GM23338 (cell line): ENCODE measurements at regions not wholly inside any gene's neighbourhood (a gene's known extent, or its start where the extent isn't known, plus 50 kb on each side); places are given as distances from the start of the nearest gene placed in this dataset.

Experiments
- ATAC-seq: fragments of 200-7000 bp; cut with Tn5 transposase; 3 replicates; pipeline ENCODE4 v1.9.1; 2020
- DNase-seq: peaks from one replicate; pipeline ENCODE4 v3.0.0-alpha.2; 2015; ENCODE audit warnings: low spot score
- H2AFZ ChIP-seq: fragments of 200-600 bp; sonication (generic); 2 replicates; pipeline ENCODE4 v1.8.0; 2016; ENCODE audit warnings: antibody characterized with exemption, mild to moderate bottlenecking, moderate library complexity
- H3F3A ChIP-seq: fragments of 200-600 bp; sonication (generic); replicated peaks from 2 replicates; pipeline ENCODE4 v1.8.0; 2017; ENCODE audit warnings: antibody characterized with exemption, mixed run types, low read depth
- H3K27ac ChIP-seq: fragments of 200-600 bp; sonication (generic); 2 replicates; pipeline ENCODE4 v1.6.1; 2016; ENCODE audit warnings: low read depth
- H3K27me3 ChIP-seq: fragments of 200-600 bp; sonication (generic); 2 replicates; pipeline ENCODE4 v1.8.0; 2016; ENCODE audit warnings: mild to moderate bottlenecking, mixed run types, moderate library complexity; ENCODE audit not compliant: insufficient read depth
- H3K36me3 ChIP-seq: fragments of 200-600 bp; sonication (generic); 2 replicates; pipeline ENCODE4 v1.8.0; 2016; ENCODE audit warnings: mild to moderate bottlenecking; ENCODE audit not compliant: insufficient read depth
- H3K4me1 ChIP-seq: fragments of 200-600 bp; sonication (generic); 2 replicates; pipeline ENCODE4 v1.8.0; 2016; ENCODE audit warnings: mild to moderate bottlenecking, moderate library complexity; ENCODE audit not compliant: insufficient read depth
- H3K4me2 ChIP-seq: fragments of 200-600 bp; sonication (generic); 2 replicates; pipeline ENCODE4 v1.7.1; 2017; ENCODE audit warnings: mixed run types
- H3K4me3 ChIP-seq: fragments of 200-600 bp; sonication (generic); 2 replicates; pipeline ENCODE4 v1.6.1; 2016; ENCODE audit warnings: mixed run types
- H3K79me2 ChIP-seq: fragments of 200-600 bp; sonication (generic); replicated peaks from 2 replicates; pipeline ENCODE4 v1.8.0; 2017; ENCODE audit warnings: mild to moderate bottlenecking; ENCODE audit not compliant: insufficient read depth
- H3K9me2 ChIP-seq: fragments of 200-600 bp; sonication (generic); 2 replicates; pipeline ENCODE4 v1.8.0; 2017; ENCODE audit not compliant: insufficient read depth
- H4K20me1 ChIP-seq: fragments of 200-600 bp; sonication (generic); replicated peaks from 2 replicates; pipeline ENCODE4 v1.8.0; 2017; ENCODE audit warnings: mild to moderate bottlenecking; ENCODE audit not compliant: insufficient read depth
- H3K27ac Mint-ChIP-seq: 2 replicates; pipeline ENCODE4 v1.8.0; 2020; ENCODE audit warnings: inconsistent platforms, mild to moderate bottlenecking, moderate library complexity, mixed read lengths
- H3K27me3 Mint-ChIP-seq: 3 replicates; pipeline ENCODE4 v1.8.0; 2022; ENCODE audit warnings: low read depth, mild to moderate bottlenecking, moderate library complexity, mixed read lengths, inconsistent platforms; ENCODE audit not compliant: insufficient read depth, poor library complexity
- H3K36me3 Mint-ChIP-seq: 3 replicates; pipeline ENCODE4 v1.8.0; 2021; ENCODE audit warnings: low read depth, mild to moderate bottlenecking, inconsistent platforms, moderate library complexity, mixed read lengths
- H3K4me1 Mint-ChIP-seq: 3 replicates; pipeline ENCODE4 v1.8.0; 2020; ENCODE audit warnings: mild to moderate bottlenecking, inconsistent platforms, mixed read lengths
- H3K4me3 Mint-ChIP-seq: 3 replicates; pipeline ENCODE4 v1.8.0; 2021; ENCODE audit warnings: moderate library complexity, mild to moderate bottlenecking, inconsistent platforms, mixed read lengths
- H3K9me3 Mint-ChIP-seq: 3 replicates; pipeline ENCODE4 v1.8.0; 2020; ENCODE audit warnings: moderate library complexity, mild to moderate bottlenecking, inconsistent platforms, mixed read lengths
- CREB1 ChIP-seq: fragments of 250-450 bp; sonication (Bioruptor Pico); IDR thresholded peaks from 2 replicates; pipeline ENCODE4 v1.5.0; 2020; ENCODE audit warnings: low read depth, mild to moderate bottlenecking, moderate library complexity
- CTCF ChIP-seq, 2 experiments: fragments of 200-600 bp in 1 of 2; sonication (generic) in 1 of 2; conservative IDR thresholded peaks; 2 replicates each; pipeline versions ENCODE4 v1.5.1 to v1.6.1; 2016 to 2017; ENCODE audit warnings: antibody characterized with exemption in 2 of 2, low read depth in 2 of 2, mild to moderate bottlenecking in 2 of 2, moderate library complexity in 1 of 2
- ETS1 ChIP-seq: IDR thresholded peaks from 2 replicates; pipeline ENCODE4 v1.6.1; 2016; ENCODE audit warnings: antibody characterized with exemption
- EZH2phosphoT487 ChIP-seq: fragments of 200-600 bp; sonication (generic); IDR thresholded peaks from one replicate; pipeline ENCODE4 v1.8.1; 2018; ENCODE audit warnings: antibody characterized with exemption; ENCODE audit not compliant: unreplicated experiment
- NANOG ChIP-seq: IDR thresholded peaks from 2 replicates; pipeline ENCODE4 v1.6.1; 2016; ENCODE audit warnings: antibody characterized with exemption, borderline replicate concordance
- POLR2AphosphoS5 ChIP-seq: IDR thresholded peaks from 2 replicates; pipeline ENCODE4 v1.6.1; 2016; ENCODE audit warnings: antibody characterized with exemption, low read depth
- ZNF331 ChIP-seq: fragments of 250-450 bp; sonication (Bioruptor Pico); IDR thresholded peaks from 2 replicates; pipeline ENCODE4 v1.5.0; 2020; ENCODE audit warnings: low read depth, mild to moderate bottlenecking, moderate library complexity
- ZNF462 ChIP-seq: fragments of 250-450 bp; sonication (Bioruptor Pico); IDR thresholded peaks from 2 replicates; pipeline ENCODE4 v1.5.0; 2020; ENCODE audit warnings: mild to moderate bottlenecking, moderate library complexity

- Histone ChIP-seq H4K20me1 (no peaks in the 10 kb centered on the region), H3K79me2 (no peaks in the 10 kb centered on the region), H3F3A (no peaks in the 10 kb centered on the region), H3K4me2 (no peak overlapping the region), H3K9me2 (no peaks in the 10 kb centered on the region), H3K27ac (no peak overlapping the region), H2AFZ (no peak overlapping the region), H3K4me3 (no peak overlapping the region), H3K27me3 (no peaks in the 10 kb centered on the region), H3K4me1 (no peaks in the 10 kb centered on the region), H3K36me3 (no peaks in the 10 kb centered on the region)
- ATAC-seq, result no peak
- Mint-ChIP-seq H3K36me3 (no peaks in the 10 kb centered on the region), H3K27me3 (no peaks in the 10 kb centered on the region), H3K4me1 (no peaks in the 10 kb centered on the region), H3K9me3 (no peaks in the 10 kb centered on the region), H3K4me3 (no peak overlapping the region), H3K27ac (no peak overlapping the region)
- no peak for DNase-seq
- TF ChIP-seq POLR2AphosphoS5 (no peak), ETS1 (no peak), CTCF (conservative IDR thresholded peaks at IDR 0.05; ENCODE audit: low read depth in 2 of 2) (no peak), NANOG (no peak), ZNF462 (CRISPR knock-in tag) (no peak), ZNF331 (no peak), CREB1 (CRISPR knock-in tag) (no peak), EZH2phosphoT487 (no peak)
Observed at GRCh38 chr5:125750861-125751186, 672.4 kb upstream of the GRAMD2B start.
